Mesenchymal stem cell (in vitro differentiated cells and primary cell): ENCODE measurements at regions not wholly inside any gene's neighbourhood (a gene's known extent, or its start where the extent isn't known, plus 50 kb on each side); places are given as distances from the start of the nearest gene placed in this dataset. TPM values are rescaled to one million over a fixed set of nuclear protein-coding genes. Genes with fewer than 3 reads are reported as not detected.

ENCODE experiments used
- small RNA-seq: library from polyadenylated mRNA; stranded (forward); fragments of <200 nt; extraction: miRNeasy Mini kit (QIAGEN cat#:217004); gene quantifications from one replicate; pipeline ENCODE3, GENCODE V24; 2013; ENCODE audit warnings: low read depth

Small RNA genes in the stretch of these regions (small RNA-seq; reads per million reads assigned to genes)
- not detected for gene RNA5SP451
